Caco-2 (cell line): ENCODE measurements at regions not wholly inside any gene's neighbourhood (a gene's known extent, or its start where the extent isn't known, plus 50 kb on each side); places are given as distances from the start of the nearest gene placed in this dataset.
A peak's percentile ranks its signal among the peaks of the same experiment; 100 is the strongest.

Experiments used
- BruUV-seq: library from RNA; stranded (reverse); fragments of 400-500 nt; replicated peaks from 2 replicates; lab custom pipeline; 2021; lab: Mats Ljungman, UMichigan
- CTCF ChIA-PET: fragments of 300-600 bp; sonication (Branson Sonifier 250); formaldehyde crosslinking; loops from one replicate; lab custom pipeline; 2022; ENCODE audit warnings: antibody characterized with exemption; lab: Charles Lee
- POLR2A ChIA-PET: fragments of 300-600 bp; sonication (Branson Sonifier 250); formaldehyde crosslinking; loops from one replicate; lab custom pipeline; 2022; ENCODE audit warnings: antibody characterized with exemption; lab: Charles Lee
- DNase-seq, 2 experiments: peaks; one replicate each; pipeline versions ENCODE4 v3.0.0 to v3.0.0-alpha.2; 2020 to 2022
- H3K27me3 ChIP-seq: replicated peaks from 2 replicates; pipeline ENCODE4 v1.6.0; 2011; ENCODE audit warnings: low read length; ENCODE audit not compliant: control insufficient read depth, insufficient read depth
- H3K36me3 ChIP-seq: 2 replicates; pipeline ENCODE4 v1.5.1; 2011; ENCODE audit warnings: low read length; ENCODE audit not compliant: control insufficient read depth, insufficient read depth
- H3K4me1 ChIP-seq: fragments of 250-450 bp; sonication (Bioruptor Pico); 2 replicates; pipeline ENCODE4 v1.5.1; 2020; ENCODE audit warnings: mild to moderate bottlenecking
- H3K4me3 ChIP-seq: 2 replicates; pipeline ENCODE4 v1.5.1; 2011; ENCODE audit warnings: low read depth, mild to moderate bottlenecking, control low read depth, low read length
- H3K9me3 ChIP-seq: fragments of 250-450 bp; sonication (Bioruptor Pico); 2 replicates; pipeline ENCODE4 v1.5.1; 2020; ENCODE audit warnings: mild to moderate bottlenecking, moderate library complexity
- H3K27ac Mint-ChIP-seq: one replicate; pipeline ENCODE4 v1.8.0; 2022; ENCODE audit warnings: mixed read lengths; ENCODE audit not compliant: unreplicated experiment
- H3K27me3 Mint-ChIP-seq: one replicate; pipeline ENCODE4 v1.8.0; 2022; ENCODE audit warnings: mixed read lengths; ENCODE audit not compliant: insufficient read depth, unreplicated experiment
- H3K36me3 Mint-ChIP-seq: one replicate; pipeline ENCODE4 v1.8.0; 2022; ENCODE audit warnings: mild to moderate bottlenecking, mixed read lengths; ENCODE audit not compliant: insufficient read depth, unreplicated experiment
- H3K4me1 Mint-ChIP-seq: one replicate; pipeline ENCODE4 v1.8.0; 2022; ENCODE audit warnings: low read depth, mixed read lengths; ENCODE audit not compliant: unreplicated experiment
- H3K4me3 Mint-ChIP-seq: one replicate; pipeline ENCODE4 v1.8.0; 2022; ENCODE audit warnings: mild to moderate bottlenecking, moderate library complexity, mixed read lengths; ENCODE audit not compliant: unreplicated experiment
- H3K9me3 Mint-ChIP-seq: one replicate; pipeline ENCODE4 v1.8.0; 2022; ENCODE audit warnings: mixed read lengths; ENCODE audit not compliant: unreplicated experiment
- intact Hi-C: fragments of 100-400 bp; cut with micrococcal nuclease; formaldehyde crosslinking; loops from one replicate; pipeline ENCODE4 v1.10.0; 2022; ENCODE audit not compliant: unreplicated experiment
- TF ChIP-seq, protein P1 (sequence below), 2 experiments: fragments of 200-600 bp in 1 of 2; IDR thresholded peaks; 1 replicate in 1 of 2; 2 replicates in 1 of 2; pipeline versions ENCODE4 v1.5.1 to v1.8.0; 2011 to 2022; ENCODE audit warnings: antibody characterized with exemption in 1 of 2, control low read depth in 1 of 2, inconsistent platforms in 1 of 2, low read depth in 1 of 2, low read length in 1 of 2, mild to moderate bottlenecking in 1 of 2, moderate library complexity in 1 of 2; ENCODE audit not compliant: insufficient read depth in 1 of 2, severe bottlenecking in 1 of 2, unreplicated experiment in 1 of 2

DNA sequence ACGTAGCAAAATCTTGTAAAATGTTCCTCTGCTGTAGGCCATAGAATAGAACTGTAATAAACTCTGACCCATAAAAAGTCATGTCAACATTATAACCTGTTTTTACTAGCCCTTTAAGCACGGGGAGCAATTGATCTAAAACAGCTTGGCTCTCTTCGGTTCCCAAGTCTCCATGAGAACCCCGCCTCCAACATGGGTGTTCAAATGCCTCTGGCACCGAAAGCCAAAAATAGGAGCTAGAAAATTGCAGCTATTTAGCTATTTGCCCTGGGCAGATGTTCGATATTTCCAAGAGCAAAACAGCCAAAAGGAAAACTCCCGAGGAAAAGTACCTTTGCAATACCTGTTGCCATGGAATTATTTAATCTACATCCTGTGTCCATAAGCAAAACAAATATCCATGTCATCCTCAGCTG is 563.1 kb downstream of the EFNB2 start:
- Histone ChIP-seq H3K36me3 (no peaks in the 10 kb centered on the region), H3K27me3 (no peaks in the 10 kb centered on the region; the same call in 1 of the 2 replicates), H3K4me1 (peaks cover 51% of the 10 kb centered on the region), H3K4me3 (no peak overlapping the region), H3K9me3 (no peaks in the 10 kb centered on the region)
- TF ChIP-seq, protein P1, sequence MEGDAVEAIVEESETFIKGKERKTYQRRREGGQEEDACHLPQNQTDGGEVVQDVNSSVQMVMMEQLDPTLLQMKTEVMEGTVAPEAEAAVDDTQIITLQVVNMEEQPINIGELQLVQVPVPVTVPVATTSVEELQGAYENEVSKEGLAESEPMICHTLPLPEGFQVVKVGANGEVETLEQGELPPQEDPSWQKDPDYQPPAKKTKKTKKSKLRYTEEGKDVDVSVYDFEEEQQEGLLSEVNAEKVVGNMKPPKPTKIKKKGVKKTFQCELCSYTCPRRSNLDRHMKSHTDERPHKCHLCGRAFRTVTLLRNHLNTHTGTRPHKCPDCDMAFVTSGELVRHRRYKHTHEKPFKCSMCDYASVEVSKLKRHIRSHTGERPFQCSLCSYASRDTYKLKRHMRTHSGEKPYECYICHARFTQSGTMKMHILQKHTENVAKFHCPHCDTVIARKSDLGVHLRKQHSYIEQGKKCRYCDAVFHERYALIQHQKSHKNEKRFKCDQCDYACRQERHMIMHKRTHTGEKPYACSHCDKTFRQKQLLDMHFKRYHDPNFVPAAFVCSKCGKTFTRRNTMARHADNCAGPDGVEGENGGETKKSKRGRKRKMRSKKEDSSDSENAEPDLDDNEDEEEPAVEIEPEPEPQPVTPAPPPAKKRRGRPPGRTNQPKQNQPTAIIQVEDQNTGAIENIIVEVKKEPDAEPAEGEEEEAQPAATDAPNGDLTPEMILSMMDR (IDR thresholded peaks at IDR 0.05; ENCODE audit: insufficient read depth in 1 of 2, low read depth in 1 of 2, low read length in 1 of 2, severe bottlenecking in 1 of 2, unreplicated experiment in 1 of 2), result no peak
- ChIA-PET CTCF (no interaction called here), POLR2A (no interaction called here)
- Mint-ChIP-seq H3K27ac (peak overlapping the region; percentile 7), H3K27me3 (no peaks in the 10 kb centered on the region), H3K36me3 (no peaks in the 10 kb centered on the region), H3K4me1 (peaks cover 47% of the 10 kb centered on the region), H3K9me3 (peaks cover 16% of the 10 kb centered on the region), H3K4me3 (no peak overlapping the region)
- BruUV-seq, result no TSS peak
- intact Hi-C loops, result no loop called here
- DNase-seq, result no peak

DNA sequence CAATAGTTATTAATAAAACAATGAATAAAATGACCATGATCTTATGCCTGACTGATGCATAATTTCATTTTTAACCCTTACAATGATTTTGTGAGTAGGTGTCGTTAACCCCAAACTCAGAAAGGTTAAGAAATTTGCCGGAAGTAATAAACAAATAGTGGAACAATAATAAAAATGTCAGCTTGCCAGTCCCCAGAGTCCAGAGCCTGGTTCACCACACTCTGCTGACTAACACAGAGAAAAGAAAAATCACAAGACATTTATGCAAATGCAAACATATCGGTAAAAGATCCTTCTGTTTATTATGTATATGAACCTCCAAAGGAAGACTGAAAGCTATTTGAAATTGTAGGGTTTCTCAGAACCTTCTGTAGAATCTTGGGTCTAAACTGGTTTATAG is 563.7 kb downstream of the EFNB2 start:
- Histone ChIP-seq H3K4me3 (no peak overlapping the region), H3K4me1 (peaks cover 51% of the 10 kb centered on the region), H3K36me3 (no peaks in the 10 kb centered on the region), H3K27me3 (no peaks in the 10 kb centered on the region; the same call in 1 of the 2 replicates), H3K9me3 (no peaks in the 10 kb centered on the region)
- Mint-ChIP-seq H3K36me3 (no peaks in the 10 kb centered on the region), H3K27ac (peak overlapping the region; percentile 11), H3K4me1 (peaks cover 46% of the 10 kb centered on the region), H3K4me3 (no peak overlapping the region), H3K9me3 (peaks cover 16% of the 10 kb centered on the region), H3K27me3 (no peaks in the 10 kb centered on the region)
- no TSS peak for BruUV-seq
- POLR2A ChIA-PET, result no interaction called here
- intact Hi-C loops, result no loop called here
- CTCF ChIA-PET, result no interaction called here
- no peak for DNase-seq
- TF ChIP-seq, protein P1 (IDR thresholded peaks at IDR 0.05; ENCODE audit: insufficient read depth in 1 of 2, low read depth in 1 of 2, low read length in 1 of 2, severe bottlenecking in 1 of 2, unreplicated experiment in 1 of 2), result no peak

DNA sequence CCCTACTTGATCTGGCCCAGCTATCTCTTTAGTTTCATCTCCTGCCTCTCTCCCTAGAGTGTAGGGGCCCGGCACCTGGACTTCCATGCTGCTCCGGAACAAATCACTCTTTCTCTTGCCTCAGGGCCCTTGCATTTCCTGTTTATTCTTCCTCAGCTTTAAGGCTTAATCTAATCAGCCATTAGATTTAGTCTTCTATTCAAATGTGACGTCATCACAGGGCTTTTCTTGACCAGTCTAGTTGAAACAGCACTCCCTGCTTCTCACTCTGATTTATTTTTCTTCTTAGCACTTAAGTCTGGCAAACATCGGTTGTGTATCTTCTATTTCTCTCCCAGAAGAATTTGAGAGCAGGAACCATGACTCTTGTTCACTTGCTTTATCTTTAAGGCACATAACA is 564.1 kb downstream of the EFNB2 start:
- Histone ChIP-seq H3K27me3 (no peaks in the 10 kb centered on the region; the same call in 1 of the 2 replicates), H3K36me3 (no peaks in the 10 kb centered on the region), H3K9me3 (no peaks in the 10 kb centered on the region), H3K4me3 (no peak overlapping the region), H3K4me1 (peaks cover 51% of the 10 kb centered on the region)
- BruUV-seq, result no TSS peak
- intact Hi-C loops, result no loop called here
- peaks cover 46% of the 10 kb centered on the region for H3K4me1 Mint-ChIP-seq
- peak overlapping the region; percentile 11 for H3K27ac Mint-ChIP-seq
- TF ChIP-seq, protein P1 (IDR thresholded peaks at IDR 0.05; ENCODE audit: insufficient read depth in 1 of 2, low read depth in 1 of 2, low read length in 1 of 2, severe bottlenecking in 1 of 2, unreplicated experiment in 1 of 2), result no peak
- H3K4me3 Mint-ChIP-seq, result no peak overlapping the region
- H3K9me3 Mint-ChIP-seq, result peaks cover 12% of the 10 kb centered on the region
- ChIA-PET POLR2A (no interaction called here), CTCF (no interaction called here)
- no peak for DNase-seq
- H3K27me3 Mint-ChIP-seq, result no peaks in the 10 kb centered on the region
- no peaks in the 10 kb centered on the region for H3K36me3 Mint-ChIP-seq
